ENCODE measurements at regions not wholly inside any gene's neighbourhood (a gene's known extent, or its start where the extent isn't known, plus 50 kb on each side); places are given as distances from the start of the nearest gene placed in this dataset.

DNA sequence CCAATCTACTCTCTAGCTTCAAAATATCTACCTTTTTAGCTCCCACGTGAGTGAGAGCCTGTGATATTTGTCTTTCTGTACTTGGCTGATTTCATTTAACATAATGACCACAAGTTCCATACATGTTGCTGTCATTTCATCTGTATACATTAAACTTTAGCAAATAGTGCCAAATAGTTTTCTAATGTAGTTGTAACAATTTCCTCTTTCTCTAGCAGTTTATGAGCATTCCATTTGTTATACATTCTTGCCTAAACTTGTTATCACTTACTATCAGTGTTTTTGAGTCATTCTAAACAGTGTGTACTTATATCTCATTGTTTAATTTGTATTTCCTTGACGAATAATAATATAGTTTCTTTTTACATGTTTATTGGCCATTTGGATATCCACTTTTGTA is 77.2 kb downstream of the NEUROD6 start:
- no peak overlapping the region for H3K27ac ChIP-seq (ENCODE audit: low read depth in 1 of 2, low read length in 2 of 2)
- no peak for ATAC-seq (ENCODE audit: poor library complexity)
- no peaks in the 10 kb centered on the region for H3K36me3 ChIP-seq (ENCODE audit: insufficient read depth, low read length)
- Mint-ChIP-seq H3K4me1 (ENCODE audit: low read depth) (no peaks in the 10 kb centered on the region), H3K27me3 (no peaks in the 10 kb centered on the region), H3K36me3 (ENCODE audit: low read depth) (no peaks in the 10 kb centered on the region), H3K9me3 (no peaks in the 10 kb centered on the region), H3K4me3 (no peak overlapping the region), H3K27ac (no peak overlapping the region)
- H3K4me3 ChIP-seq (ENCODE audit: low read length) = no peak overlapping the region
- TF ChIP-seq, protein P1, sequence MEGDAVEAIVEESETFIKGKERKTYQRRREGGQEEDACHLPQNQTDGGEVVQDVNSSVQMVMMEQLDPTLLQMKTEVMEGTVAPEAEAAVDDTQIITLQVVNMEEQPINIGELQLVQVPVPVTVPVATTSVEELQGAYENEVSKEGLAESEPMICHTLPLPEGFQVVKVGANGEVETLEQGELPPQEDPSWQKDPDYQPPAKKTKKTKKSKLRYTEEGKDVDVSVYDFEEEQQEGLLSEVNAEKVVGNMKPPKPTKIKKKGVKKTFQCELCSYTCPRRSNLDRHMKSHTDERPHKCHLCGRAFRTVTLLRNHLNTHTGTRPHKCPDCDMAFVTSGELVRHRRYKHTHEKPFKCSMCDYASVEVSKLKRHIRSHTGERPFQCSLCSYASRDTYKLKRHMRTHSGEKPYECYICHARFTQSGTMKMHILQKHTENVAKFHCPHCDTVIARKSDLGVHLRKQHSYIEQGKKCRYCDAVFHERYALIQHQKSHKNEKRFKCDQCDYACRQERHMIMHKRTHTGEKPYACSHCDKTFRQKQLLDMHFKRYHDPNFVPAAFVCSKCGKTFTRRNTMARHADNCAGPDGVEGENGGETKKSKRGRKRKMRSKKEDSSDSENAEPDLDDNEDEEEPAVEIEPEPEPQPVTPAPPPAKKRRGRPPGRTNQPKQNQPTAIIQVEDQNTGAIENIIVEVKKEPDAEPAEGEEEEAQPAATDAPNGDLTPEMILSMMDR (IDR thresholded peaks at IDR 0.05) = no peak
- H3K9me3 ChIP-seq (ENCODE audit: control insufficient read depth in 1 of 2, insufficient read depth in 1 of 2, low read length in 2 of 2) = no peaks in the 10 kb centered on the region
- POLR2A ChIA-PET = no interaction called here
- CTCF ChIA-PET = no interaction called here
- H3K27me3 ChIP-seq (ENCODE audit: control insufficient read depth in 1 of 2, insufficient read depth in 2 of 2, low read length in 2 of 2) = no peaks in the 10 kb centered on the region
- intact Hi-C loops (cut with DNase I, micrococcal nuclease) = no loop called here
- DNase-seq = no peak
- no peaks in the 10 kb centered on the region for H3K4me1 ChIP-seq (ENCODE audit: insufficient read depth, low read length)

DNA sequence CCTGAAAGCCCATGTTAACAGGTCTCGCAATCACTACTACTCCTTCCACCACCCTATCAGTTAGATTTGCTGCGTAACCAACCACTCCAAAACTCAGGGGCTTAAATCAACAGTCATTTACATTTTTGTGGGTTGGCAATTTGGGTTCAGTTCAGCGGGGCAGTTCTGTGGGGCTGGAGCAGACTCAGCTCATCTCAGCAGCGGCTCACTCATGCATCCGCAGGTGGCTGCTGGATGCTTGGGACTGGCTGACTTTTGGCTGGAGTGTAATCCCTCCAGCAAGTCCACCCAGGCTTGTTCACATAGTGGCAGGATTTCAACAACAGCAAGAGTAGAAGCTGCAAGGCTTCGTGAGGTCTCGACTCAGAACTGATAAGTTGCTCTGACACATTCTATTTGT is 79.2 kb downstream of the NEUROD6 start:
- intact Hi-C loops (cut with DNase I, micrococcal nuclease) = no loop called here
- Histone ChIP-seq H3K27me3 (ENCODE audit: control insufficient read depth in 1 of 2, insufficient read depth in 2 of 2, low read length in 2 of 2) (no peaks in the 10 kb centered on the region), H3K9me3 (ENCODE audit: control insufficient read depth in 1 of 2, insufficient read depth in 1 of 2, low read length in 2 of 2) (no peaks in the 10 kb centered on the region), H3K4me3 (ENCODE audit: low read length) (no peak overlapping the region), H3K36me3 (ENCODE audit: insufficient read depth, low read length) (no peaks in the 10 kb centered on the region), H3K27ac (ENCODE audit: low read depth in 1 of 2, low read length in 2 of 2) (no peak overlapping the region), H3K4me1 (ENCODE audit: insufficient read depth, low read length) (no peaks in the 10 kb centered on the region)
- TF ChIP-seq, protein P1 (IDR thresholded peaks at IDR 0.05) = no peak
- H3K9me3 Mint-ChIP-seq = no peaks in the 10 kb centered on the region
- ChIA-PET CTCF (no interaction called here), POLR2A (no interaction called here)
- no peak overlapping the region for H3K27ac Mint-ChIP-seq
- H3K4me1 Mint-ChIP-seq (ENCODE audit: low read depth) = no peaks in the 10 kb centered on the region
- no peak overlapping the region for H3K4me3 Mint-ChIP-seq
- ATAC-seq (ENCODE audit: poor library complexity) (no peak), DNase-seq (no peak)
- no peaks in the 10 kb centered on the region for H3K36me3 Mint-ChIP-seq (ENCODE audit: low read depth)
- H3K27me3 Mint-ChIP-seq = no peaks in the 10 kb centered on the region

DNA sequence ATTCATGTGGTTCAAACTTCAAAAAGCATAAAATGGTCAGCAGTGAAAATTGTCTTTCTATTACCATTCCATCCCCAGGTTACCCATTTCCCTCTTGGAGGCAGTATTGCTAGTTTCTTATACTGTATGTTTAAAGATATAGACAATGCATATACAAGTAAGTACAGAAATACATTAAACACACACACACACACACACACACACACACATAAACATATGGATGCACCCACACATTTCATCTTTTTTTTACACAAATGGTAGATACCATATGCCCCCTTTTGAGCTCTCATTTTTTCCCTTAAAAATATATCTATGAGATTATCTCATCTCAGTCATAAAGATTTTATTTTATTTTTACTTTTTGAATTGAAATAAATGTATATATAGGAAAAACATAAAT is 79.7 kb downstream of the NEUROD6 start:
- H3K36me3 Mint-ChIP-seq (ENCODE audit: low read depth) = no peaks in the 10 kb centered on the region
- H3K27me3 ChIP-seq (ENCODE audit: control insufficient read depth in 1 of 2, insufficient read depth in 2 of 2, low read length in 2 of 2) = no peaks in the 10 kb centered on the region
- no peaks in the 10 kb centered on the region for H3K36me3 ChIP-seq (ENCODE audit: insufficient read depth, low read length)
- intact Hi-C loops (cut with DNase I, micrococcal nuclease) = no loop called here
- ChIA-PET POLR2A (no interaction called here), CTCF (no interaction called here)
- H3K27me3 Mint-ChIP-seq = no peaks in the 10 kb centered on the region
- no peak overlapping the region for H3K27ac Mint-ChIP-seq
- TF ChIP-seq, protein P1 (IDR thresholded peaks at IDR 0.05) = no peak
- H3K9me3 ChIP-seq (ENCODE audit: control insufficient read depth in 1 of 2, insufficient read depth in 1 of 2, low read length in 2 of 2) = no peaks in the 10 kb centered on the region
- no peak overlapping the region for H3K4me3 ChIP-seq (ENCODE audit: low read length)
- no peak for ATAC-seq (ENCODE audit: poor library complexity)
- no peaks in the 10 kb centered on the region for H3K4me1 Mint-ChIP-seq (ENCODE audit: low read depth)
- H3K27ac ChIP-seq (ENCODE audit: low read depth in 1 of 2, low read length in 2 of 2) = no peak overlapping the region
- DNase-seq = no peak
- H3K9me3 Mint-ChIP-seq = no peaks in the 10 kb centered on the region
- no peaks in the 10 kb centered on the region for H3K4me1 ChIP-seq (ENCODE audit: insufficient read depth, low read length)
- no peak overlapping the region for H3K4me3 Mint-ChIP-seq

Data from CD4-positive, alpha-beta T cell (primary cell).